NCI-H187 treated with DMSO at 0.1 percent for 48 hours (cell line): ENCODE measurements at regions not wholly inside any gene's neighbourhood (a gene's known extent, or its start where the extent isn't known, plus 50 kb on each side); places are given as distances from the start of the nearest gene placed in this dataset.
"Not testable (repeated sequence)": the region's sequence is repeated elsewhere in the genome, so short reads cannot be mapped to it uniquely, and the experiment has no call there.

ENCODE experiments used
- DNase-seq: peaks from one replicate; lab custom pipeline; 2025; lab: John Stamatoyannopoulos, UW

- DNase-seq = no peak
Observed at GRCh38 chr11:134596404-134596803, 184.4 kb upstream of the B3GAT1 start.

GRCh38 chr11:134592391-134592990 lies 180.4 kb upstream of the B3GAT1 start:
- peak; percentile 41 for DNase-seq

GRCh38 chr11:134591338-134591737 lies 179.3 kb upstream of the B3GAT1 start:
- no peak for DNase-seq

- no peak for DNase-seq
Observed at GRCh38 chr11:134589129-134589528, 177.1 kb upstream of the B3GAT1 start.

- DNase-seq = not testable (repeated sequence)
Observed at GRCh38 chr11:134588460-134589110, 176.5 kb upstream of the B3GAT1 start.

- DNase-seq = no peak
Observed at GRCh38 chr11:134587345-134587744, 175.3 kb upstream of the B3GAT1 start.

GRCh38 chr11:134586726-134587125 lies 174.7 kb upstream of the B3GAT1 start:
- no peak for DNase-seq

- no peak for DNase-seq
Observed at GRCh38 chr11:134585666-134586610, 173.9 kb upstream of the B3GAT1 start.

GRCh38 chr11:134584706-134585445 lies 172.8 kb upstream of the B3GAT1 start:
- DNase-seq = no peak

- no peak for DNase-seq
Observed at GRCh38 chr11:134584001-134584561, 172.0 kb upstream of the B3GAT1 start.

- no peak for DNase-seq
Observed at GRCh38 chr11:134583397-134583990, 171.5 kb upstream of the B3GAT1 start.

- DNase-seq = no peak
Observed at GRCh38 chr11:134582770-134583095, 170.7 kb upstream of the B3GAT1 start.

- DNase-seq = no peak
Observed at GRCh38 chr11:134581966-134582769, 170.1 kb upstream of the B3GAT1 start.

GRCh38 chr11:134581121-134581626 lies 169.1 kb upstream of the B3GAT1 start:
- DNase-seq = no peak

- DNase-seq = no peak
Observed at GRCh38 chr11:134580610-134580975, 168.6 kb upstream of the B3GAT1 start.

GRCh38 chr11:134579724-134580609 lies 167.9 kb upstream of the B3GAT1 start:
- no peak for DNase-seq

GRCh38 chr11:134578807-134579723 lies 167.0 kb upstream of the B3GAT1 start:
- no peak for DNase-seq

- DNase-seq = no peak
Observed at GRCh38 chr11:134577751-134578395, 165.8 kb upstream of the B3GAT1 start.
